SK-N-SH (cell line): ENCODE measurements at regions not wholly inside any gene's neighbourhood (a gene's known extent, or its start where the extent isn't known, plus 50 kb on each side); places are given as distances from the start of the nearest gene placed in this dataset.

Source experiments
- POLR2AphosphoS5 ChIP-seq: IDR thresholded peaks from 2 replicates; pipeline ENCODE4 v1.6.1; 2012; ENCODE audit warnings: low read depth, low read length
- TF ChIP-seq, protein P1 (sequence below): fragments of 200-600 bp; sonication (generic); IDR thresholded peaks from 2 replicates; pipeline ENCODE4 v1.6.1; 2017; ENCODE audit warnings: antibody characterized with exemption, mild to moderate bottlenecking, moderate library complexity

DNA sequence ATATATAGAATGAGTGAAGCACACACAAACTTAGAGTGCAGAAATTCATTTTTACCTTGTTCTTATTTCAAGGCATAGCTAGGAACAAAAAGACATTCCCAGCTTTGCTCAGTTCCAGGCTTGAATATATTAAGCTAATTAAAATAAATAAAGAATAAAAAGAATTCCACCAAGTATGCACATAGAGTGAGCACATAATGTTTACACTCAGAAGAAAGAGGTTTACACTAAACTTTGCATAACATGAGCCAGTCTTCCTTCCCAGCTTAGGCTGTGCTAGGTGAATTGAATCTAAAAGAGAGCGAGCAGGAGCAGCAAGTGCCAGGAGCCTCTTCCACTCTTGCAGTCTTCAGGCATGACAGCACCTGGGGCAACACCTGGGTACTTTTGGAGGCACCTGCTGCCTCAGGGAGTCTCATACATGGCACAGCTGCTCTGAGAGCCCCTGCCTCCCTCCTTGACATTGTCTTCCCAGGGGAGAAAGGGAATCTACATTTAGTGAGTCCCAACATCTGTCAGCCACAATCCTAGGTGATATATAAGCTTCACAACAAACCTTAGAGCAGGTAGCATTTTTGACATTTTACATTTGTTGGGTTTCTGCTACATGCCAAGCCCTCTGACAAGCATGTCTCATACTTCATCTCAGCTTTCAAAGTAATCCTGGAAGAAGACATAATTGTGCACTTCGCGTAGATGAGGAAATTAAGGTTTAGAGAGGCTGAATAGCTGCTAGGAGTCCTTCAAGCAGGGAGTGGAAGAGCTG lies 732.7 kb upstream of the TENM4 start:
- TF ChIP-seq, protein P1, sequence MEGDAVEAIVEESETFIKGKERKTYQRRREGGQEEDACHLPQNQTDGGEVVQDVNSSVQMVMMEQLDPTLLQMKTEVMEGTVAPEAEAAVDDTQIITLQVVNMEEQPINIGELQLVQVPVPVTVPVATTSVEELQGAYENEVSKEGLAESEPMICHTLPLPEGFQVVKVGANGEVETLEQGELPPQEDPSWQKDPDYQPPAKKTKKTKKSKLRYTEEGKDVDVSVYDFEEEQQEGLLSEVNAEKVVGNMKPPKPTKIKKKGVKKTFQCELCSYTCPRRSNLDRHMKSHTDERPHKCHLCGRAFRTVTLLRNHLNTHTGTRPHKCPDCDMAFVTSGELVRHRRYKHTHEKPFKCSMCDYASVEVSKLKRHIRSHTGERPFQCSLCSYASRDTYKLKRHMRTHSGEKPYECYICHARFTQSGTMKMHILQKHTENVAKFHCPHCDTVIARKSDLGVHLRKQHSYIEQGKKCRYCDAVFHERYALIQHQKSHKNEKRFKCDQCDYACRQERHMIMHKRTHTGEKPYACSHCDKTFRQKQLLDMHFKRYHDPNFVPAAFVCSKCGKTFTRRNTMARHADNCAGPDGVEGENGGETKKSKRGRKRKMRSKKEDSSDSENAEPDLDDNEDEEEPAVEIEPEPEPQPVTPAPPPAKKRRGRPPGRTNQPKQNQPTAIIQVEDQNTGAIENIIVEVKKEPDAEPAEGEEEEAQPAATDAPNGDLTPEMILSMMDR, result no peak
- no peak for TF ChIP-seq POLR2AphosphoS5
